DND-41 (cell line): ENCODE measurements at regions not wholly inside any gene's neighbourhood (a gene's known extent, or its start where the extent isn't known, plus 50 kb on each side); places are given as distances from the start of the nearest gene placed in this dataset.

Experiments used
- EZH2 ChIP-seq: IDR thresholded peaks from 3 replicates; pipeline ENCODE4 v1.6.1; 2012; ENCODE audit warnings: borderline replicate concordance, low read depth, mild to moderate bottlenecking, moderate library complexity, low read length, inconsistent platforms; ENCODE audit not compliant: severe bottlenecking
- TF ChIP-seq, protein P1 (sequence below): IDR thresholded peaks from 2 replicates; pipeline ENCODE4 v1.5.1; 2012; ENCODE audit warnings: borderline replicate concordance, low read length, moderate library complexity, mild to moderate bottlenecking; ENCODE audit not compliant: poor library complexity, severe bottlenecking; ENCODE audit errors: extremely low read depth

DNA sequence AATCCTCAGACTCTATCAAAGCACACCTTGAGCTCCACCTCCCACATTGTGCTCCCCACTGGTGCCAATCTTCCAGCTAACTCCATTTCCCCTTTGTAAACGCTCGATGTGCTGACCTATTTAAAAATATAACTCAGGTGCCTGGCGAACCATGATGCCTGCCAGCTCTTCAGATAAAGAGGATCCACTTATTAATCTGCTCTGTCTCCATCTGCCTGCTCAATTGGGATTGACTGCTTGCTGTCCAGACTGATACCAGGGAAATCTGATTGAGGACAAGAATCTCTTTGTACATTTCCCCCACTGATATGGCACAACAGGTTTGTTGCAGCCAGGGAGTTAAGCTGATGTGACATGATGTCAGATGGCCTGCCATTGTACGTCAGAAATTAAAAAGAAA is 2036.5 kb upstream of the CELF4 start:
- TF ChIP-seq EZH2, result no peak
- TF ChIP-seq, protein P1, sequence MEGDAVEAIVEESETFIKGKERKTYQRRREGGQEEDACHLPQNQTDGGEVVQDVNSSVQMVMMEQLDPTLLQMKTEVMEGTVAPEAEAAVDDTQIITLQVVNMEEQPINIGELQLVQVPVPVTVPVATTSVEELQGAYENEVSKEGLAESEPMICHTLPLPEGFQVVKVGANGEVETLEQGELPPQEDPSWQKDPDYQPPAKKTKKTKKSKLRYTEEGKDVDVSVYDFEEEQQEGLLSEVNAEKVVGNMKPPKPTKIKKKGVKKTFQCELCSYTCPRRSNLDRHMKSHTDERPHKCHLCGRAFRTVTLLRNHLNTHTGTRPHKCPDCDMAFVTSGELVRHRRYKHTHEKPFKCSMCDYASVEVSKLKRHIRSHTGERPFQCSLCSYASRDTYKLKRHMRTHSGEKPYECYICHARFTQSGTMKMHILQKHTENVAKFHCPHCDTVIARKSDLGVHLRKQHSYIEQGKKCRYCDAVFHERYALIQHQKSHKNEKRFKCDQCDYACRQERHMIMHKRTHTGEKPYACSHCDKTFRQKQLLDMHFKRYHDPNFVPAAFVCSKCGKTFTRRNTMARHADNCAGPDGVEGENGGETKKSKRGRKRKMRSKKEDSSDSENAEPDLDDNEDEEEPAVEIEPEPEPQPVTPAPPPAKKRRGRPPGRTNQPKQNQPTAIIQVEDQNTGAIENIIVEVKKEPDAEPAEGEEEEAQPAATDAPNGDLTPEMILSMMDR, result no peak
